ENCODE measurements at regions not wholly inside any gene's neighbourhood (a gene's known extent, or its start where the extent isn't known, plus 50 kb on each side); places are given as distances from the start of the nearest gene placed in this dataset.

DNA sequence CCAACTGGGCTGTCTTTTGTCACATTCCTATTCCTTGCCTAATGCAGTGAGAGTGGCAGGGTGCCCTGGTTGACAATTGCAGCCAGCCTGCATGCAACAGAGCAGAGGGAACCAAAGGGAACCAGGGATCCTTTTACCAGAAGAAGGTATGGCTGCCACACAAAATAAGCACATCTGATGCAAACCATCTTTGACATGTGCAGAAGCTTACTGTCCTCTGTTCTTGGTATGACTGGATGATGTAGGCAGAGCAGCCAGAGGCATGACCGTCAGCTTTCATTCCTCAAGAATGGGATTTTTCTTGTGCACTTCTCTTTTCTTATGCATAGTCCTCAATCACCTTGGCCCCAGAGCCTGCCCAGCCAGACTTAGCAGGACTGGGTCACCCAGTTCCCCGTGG lies 116.1 kb downstream of the UQCRFS1 start:
- no peak for DNase-seq (ENCODE audit: low read depth in 2 of 2)

DNA sequence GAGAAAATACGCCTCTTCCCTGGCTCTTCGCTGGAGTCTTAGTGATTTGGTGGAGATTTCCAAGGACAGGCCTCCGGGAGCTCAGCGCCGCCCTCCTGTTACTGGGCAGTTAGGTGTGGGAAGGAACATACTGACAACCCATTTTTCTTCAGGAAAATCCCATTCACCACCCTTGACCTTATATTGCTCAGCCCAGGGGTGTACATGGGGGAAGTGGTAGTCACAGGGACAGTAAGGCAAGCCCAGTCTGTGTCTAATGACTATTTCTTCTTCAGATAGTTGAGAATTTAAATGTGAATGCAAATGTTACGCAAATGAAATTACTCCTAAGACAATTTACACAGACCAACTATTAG lies 119.4 kb downstream of the UQCRFS1 start:
- no peak for DNase-seq (ENCODE audit: low read depth in 2 of 2)

GRCh38 chr19:29092712-29093552 lies 120.0 kb downstream of the UQCRFS1 start:
- DNase-seq (ENCODE audit: low read depth in 2 of 2): no peak

- no peak for DNase-seq (ENCODE audit: low read depth in 2 of 2)
Observed at GRCh38 chr19:29090783-29091526, 122.0 kb downstream of the UQCRFS1 start.

DNA sequence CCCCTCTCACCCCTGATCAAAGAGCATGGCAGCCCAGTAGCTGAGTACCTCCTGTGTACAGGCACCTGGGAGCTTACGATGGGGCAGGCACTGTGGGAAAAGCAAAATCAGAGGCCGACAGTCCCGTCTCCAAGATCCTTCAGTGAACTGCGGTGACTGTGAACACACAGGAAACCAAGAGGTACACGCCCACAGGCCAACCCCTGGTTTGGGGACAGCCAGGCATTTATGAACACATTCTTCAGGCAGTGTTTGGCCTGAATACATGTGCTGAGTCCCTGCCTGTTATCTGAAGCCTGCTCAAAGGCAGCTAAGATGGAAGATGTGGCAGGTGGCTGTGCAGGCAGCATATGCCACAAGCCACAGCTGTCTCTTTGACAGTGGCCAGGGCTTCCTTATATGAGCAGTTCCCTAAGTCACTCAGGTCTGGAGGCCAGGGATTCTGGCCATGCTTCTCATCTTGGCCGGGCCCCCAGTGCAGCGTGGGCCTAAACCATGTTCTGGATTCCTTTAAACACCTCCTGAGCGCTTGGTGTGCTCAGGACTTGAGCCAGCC lies 123.6 kb downstream of the UQCRFS1 start:
- no peak for DNase-seq (ENCODE audit: low read depth in 2 of 2)

DNA sequence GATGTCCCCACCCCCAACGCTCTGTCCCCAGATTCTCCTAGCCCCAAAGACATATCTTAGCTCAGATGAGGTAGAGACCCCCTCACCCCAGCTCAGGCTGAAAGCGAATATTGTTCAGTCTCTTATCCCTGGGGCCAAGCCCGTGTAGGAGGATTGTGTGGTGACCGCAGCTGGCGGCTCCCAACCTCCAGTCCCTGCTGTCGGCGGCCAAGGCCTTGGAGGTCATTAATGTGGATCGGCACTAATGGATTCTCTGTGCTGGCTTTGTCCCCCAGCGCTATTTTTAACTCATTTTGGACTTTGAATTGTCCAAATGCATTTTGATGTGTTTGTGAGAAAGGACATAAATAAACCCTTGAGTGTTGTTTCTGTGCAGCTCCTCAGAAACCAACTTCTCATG lies 124.2 kb downstream of the UQCRFS1 start:
- no peak for DNase-seq (ENCODE audit: low read depth in 2 of 2)

GRCh38 chr19:29086646-29087045 lies 126.3 kb downstream of the UQCRFS1 start:
- DNase-seq (ENCODE audit: low read depth in 2 of 2): no peak

- DNase-seq (ENCODE audit: low read depth in 2 of 2): no peak
Observed at GRCh38 chr19:29086182-29086581, 126.8 kb downstream of the UQCRFS1 start.

GRCh38 chr19:29085630-29086029 lies 127.3 kb downstream of the UQCRFS1 start:
- DNase-seq (ENCODE audit: low read depth in 2 of 2): no peak

- DNase-seq (ENCODE audit: low read depth in 2 of 2): no peak
Observed at GRCh38 chr19:29085206-29085605, 127.7 kb downstream of the UQCRFS1 start.

DNA sequence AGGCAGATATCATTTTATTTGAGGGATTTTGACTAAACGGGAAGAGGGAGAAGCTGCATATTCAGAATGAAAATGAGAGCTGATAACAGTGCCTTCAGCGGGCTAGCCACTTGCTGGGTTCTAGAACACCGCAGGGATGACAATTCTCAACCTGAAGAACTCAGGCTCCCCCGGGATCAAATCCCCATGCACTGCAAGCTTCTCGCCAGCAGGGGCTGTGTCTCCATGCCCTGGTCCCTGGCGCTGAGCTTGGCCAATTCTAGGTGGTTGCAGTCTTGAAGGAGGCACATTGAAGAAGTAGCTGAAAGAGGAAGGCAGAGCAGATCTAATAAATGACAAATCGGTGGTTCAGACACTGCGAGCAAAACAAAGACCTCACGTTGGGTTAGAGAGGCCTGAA lies 128.7 kb downstream of the UQCRFS1 start:
- no peak for DNase-seq (ENCODE audit: low read depth in 2 of 2)

- no peak for DNase-seq (ENCODE audit: low read depth in 2 of 2)
Observed at GRCh38 chr19:29083863-29084262, 129.1 kb downstream of the UQCRFS1 start.

DNA sequence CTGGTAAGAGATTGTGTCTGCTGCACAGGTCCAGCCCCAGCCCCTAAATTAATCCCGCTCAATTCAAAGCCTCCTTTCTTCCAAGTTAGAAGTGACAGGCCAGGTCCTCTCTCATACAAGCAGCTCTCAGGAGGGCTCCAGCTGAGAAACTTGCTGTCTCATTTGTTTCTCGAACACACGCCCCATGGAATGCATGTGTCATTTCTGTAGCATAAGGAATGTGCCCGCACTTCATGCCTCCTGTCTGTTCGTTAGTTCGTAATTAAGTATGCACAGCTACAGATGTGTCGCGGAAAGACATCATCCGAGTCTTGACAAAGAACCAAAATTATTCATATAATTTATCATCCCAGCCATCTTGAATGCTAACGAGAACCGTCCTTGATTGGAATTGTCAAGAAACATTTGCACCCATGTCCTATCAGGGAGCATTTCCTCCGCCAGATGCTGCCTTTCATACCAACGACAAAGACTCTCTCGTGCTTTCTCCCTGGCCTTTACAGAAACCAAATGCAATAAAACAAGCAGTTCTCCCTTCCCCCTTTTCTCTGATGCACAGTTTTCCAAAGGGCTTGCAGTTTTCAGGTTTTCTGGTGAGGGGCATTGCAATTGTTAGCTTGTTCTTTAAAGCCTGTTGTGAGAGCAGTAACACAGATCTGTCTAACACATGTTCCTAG lies 133.5 kb downstream of the UQCRFS1 start:
- no peak for DNase-seq (ENCODE audit: low read depth in 2 of 2)

GRCh38 chr19:29076963-29077362 lies 136.0 kb downstream of the UQCRFS1 start:
- no peak for DNase-seq (ENCODE audit: low read depth in 2 of 2)

DNA sequence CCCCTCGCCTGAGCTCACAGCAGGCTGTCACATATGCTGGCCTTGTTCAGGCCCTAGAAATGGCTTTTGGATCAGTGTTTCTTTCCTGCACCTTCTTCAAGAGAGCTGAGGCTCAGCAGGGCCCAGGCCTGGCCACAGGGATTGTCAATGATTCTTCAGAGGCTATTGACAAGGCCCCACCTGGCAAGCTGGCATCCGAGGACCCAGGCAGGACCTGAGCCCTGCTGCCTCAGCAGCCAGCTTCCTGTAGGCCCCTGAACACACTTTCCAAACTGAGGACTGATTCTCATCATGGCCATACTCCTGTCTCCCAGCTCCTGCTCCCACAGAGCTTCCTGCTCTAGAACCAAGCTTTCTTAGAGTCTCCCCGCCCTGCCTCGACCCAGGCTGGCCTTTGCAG lies 136.8 kb downstream of the UQCRFS1 start:
- DNase-seq (ENCODE audit: low read depth in 2 of 2): no peak

DNA sequence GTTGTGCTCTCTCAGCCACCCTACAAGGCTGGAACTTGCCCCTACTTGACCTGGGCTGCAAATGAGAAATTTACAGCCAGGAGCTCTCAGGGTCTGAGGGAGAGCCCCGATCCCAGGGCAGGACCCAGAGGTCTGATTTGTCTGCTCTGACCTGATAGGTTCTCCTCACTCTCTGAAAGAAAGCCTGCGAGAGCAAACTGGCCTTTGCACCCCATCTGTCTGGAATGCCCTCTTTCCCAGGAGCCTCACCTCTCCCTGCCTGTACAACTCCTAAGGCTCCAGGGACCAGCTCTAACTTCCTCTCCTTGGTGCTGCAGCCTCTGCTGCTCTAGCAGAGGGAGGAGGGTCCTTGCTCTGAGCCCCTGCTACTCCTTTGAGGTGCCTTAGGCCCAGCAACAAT lies 137.8 kb downstream of the UQCRFS1 start:
- DNase-seq (ENCODE audit: low read depth in 2 of 2): no peak

DNA sequence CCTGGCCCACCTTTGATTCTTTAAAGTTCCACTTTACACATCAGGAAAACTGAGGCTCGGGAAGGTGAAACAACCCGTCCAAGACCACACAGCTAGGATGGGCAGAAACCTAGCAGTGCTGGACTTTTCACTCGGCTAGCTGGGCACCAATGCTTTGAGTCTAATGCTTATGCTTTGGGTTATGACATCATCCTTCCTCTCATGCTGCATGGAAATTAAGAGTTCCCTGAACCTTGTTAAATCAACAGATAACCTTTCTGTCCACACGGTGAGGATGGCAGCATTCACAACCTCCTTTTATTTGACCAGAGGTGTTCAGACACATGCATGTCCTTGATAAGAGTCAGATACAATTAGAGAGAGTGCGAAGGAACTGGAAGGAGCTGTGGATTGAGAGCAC lies 138.4 kb downstream of the UQCRFS1 start:
- no peak for DNase-seq (ENCODE audit: low read depth in 2 of 2)

DNA sequence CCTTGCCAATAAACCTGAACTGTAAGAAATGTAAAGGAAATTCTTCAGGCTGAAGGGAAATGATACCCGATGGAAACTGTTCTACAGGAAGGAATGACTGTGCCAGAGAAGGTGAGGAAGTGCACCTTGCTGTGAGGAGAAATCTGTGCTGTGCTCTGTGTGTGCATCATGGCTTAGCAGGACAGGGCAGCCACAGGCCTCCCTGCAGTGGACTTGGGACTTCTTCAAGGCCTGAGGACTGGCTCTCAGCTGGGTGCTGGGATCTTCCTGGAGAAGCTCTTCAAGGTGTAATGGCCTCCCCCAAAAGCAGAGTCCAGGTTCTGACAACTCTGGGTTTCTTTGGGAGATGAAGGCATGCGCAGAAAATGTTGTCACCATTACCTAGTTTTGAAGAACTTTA lies 145.1 kb downstream of the UQCRFS1 start:
- no peak for DNase-seq (ENCODE audit: low read depth in 2 of 2)

- no peak for DNase-seq (ENCODE audit: low read depth in 2 of 2)
Observed at GRCh38 chr19:29062475-29063435, 150.2 kb downstream of the UQCRFS1 start.

DNA sequence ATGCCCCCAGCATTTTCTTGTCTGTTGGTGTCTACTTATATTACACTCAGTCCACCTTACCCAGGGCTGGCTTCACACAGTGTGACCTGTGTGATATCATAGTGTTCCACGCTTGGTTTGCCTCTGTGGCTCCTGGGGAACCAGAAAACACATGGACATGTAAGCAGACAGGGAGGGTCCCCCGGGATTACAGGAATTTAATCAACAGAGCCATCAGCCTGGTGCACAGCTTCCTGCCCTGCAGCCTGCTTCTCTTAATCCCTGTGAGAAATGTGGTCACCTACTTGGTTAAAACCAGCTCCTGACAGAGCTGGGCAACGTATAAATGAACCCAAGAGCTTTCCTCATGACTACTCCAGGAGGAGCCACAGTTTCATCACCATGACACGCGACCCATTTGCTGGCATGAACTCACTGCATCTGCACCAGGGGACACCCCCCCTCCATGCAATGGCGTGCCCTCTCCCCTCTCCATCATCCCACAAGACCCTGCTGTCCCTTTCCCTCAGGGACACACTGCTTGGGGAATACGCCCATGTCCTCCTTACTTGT lies 152.1 kb downstream of the UQCRFS1 start:
- DNase-seq (ENCODE audit: low read depth in 2 of 2): no peak

GRCh38 chr19:29056535-29056934 lies 156.4 kb downstream of the UQCRFS1 start:
- DNase-seq (ENCODE audit: low read depth in 2 of 2): no peak

Data from activated CD4-positive, alpha-beta T cell treated with anti-CD3 and anti-CD28 coated beads for 24 hours (primary cell).